Heart left ventricle (tissue), 16 donors: ENCODE measurements at regions not wholly inside any gene's neighbourhood (a gene's known extent, or its start where the extent isn't known, plus 50 kb on each side); places are given as distances from the start of the nearest gene placed in this dataset.

Source experiments
- ATAC-seq, 4 donors: fragments of 200-7000 bp; cut with Tn5 transposase; one replicate each; pipeline ENCODE4 v1.9.1; 2020 to 2022; ENCODE audit warnings: moderate library complexity in 4 of 4, mild to moderate bottlenecking in 3 of 4, moderate number of reproducible peaks in 1 of 4
- DNase-seq, 5 donors: peaks; one replicate each; pipeline ENCODE4 v3.0.0-alpha.2; 2020
- H3K27ac ChIP-seq, 12 donors: fragments of 200-600 bp; sonication (generic) in 4 of 12; one replicate each; pipeline versions ENCODE4 v1.5.0 to v1.8.0; 2016 to 2022; ENCODE audit warnings: mild to moderate bottlenecking in 2 of 12
- H3K27me3 ChIP-seq, 9 donors: fragments of 200-600 bp; sonication (generic) in 2 of 9; one replicate each; pipeline versions ENCODE4 v1.5.1 to v1.8.0; 2016 to 2022; ENCODE audit warnings: mild to moderate bottlenecking in 3 of 9
- H3K36me3 ChIP-seq, 9 donors: fragments of 200-600 bp; sonication (generic) in 2 of 9; one replicate each; pipeline versions ENCODE4 v1.5.0 to v1.8.0; 2018 to 2022; ENCODE audit warnings: mild to moderate bottlenecking in 2 of 9
- H3K4me1 ChIP-seq, 12 donors: fragments of 200-600 bp; sonication (generic) in 4 of 12; one replicate each; pipeline versions ENCODE4 v1.5.0 to v1.8.0; 2016 to 2022; ENCODE audit warnings: mild to moderate bottlenecking in 3 of 12
- H3K4me3 ChIP-seq, 12 donors: fragments of 200-600 bp; sonication (generic) in 4 of 12; one replicate each; pipeline versions ENCODE4 v1.5.0 to v1.8.0; 2017 to 2022; ENCODE audit warnings: mild to moderate bottlenecking in 9 of 12, moderate library complexity in 4 of 12
- H3K9me3 ChIP-seq, 12 donors: fragments of 200-600 bp; sonication (generic) in 4 of 12; one replicate each; pipeline versions ENCODE4 v1.5.0 to v1.8.0; 2016 to 2022; ENCODE audit warnings: mild to moderate bottlenecking in 1 of 12
- POLR2A ChIP-seq, 2 donors: fragments of 450-650 bp; IDR thresholded peaks; one replicate each; pipeline ENCODE4 v1.6.1; 2017; ENCODE audit warnings: antibody characterized with exemption in 2 of 2, mild to moderate bottlenecking in 2 of 2, moderate library complexity in 2 of 2
- WGBS, 4 donors: extraction: QIAGEN DNeasy Blood & Tissue Kit in 2 of 4; methylation state at CpG; one replicate each; pipeline versions ENCODE4 v1.1.5 to v1.1.7; 2013 to 2018; 5-methylcytosine and 5-hydroxymethylcytosine counted together
- intact Hi-C, 10 donors: fragments of 100-400 bp; cut with DNase I; formaldehyde crosslinking; loops; one replicate each; pipeline versions ENCODE4 v1.11.1 to v1.14.2; 2022
- TF ChIP-seq, protein P1 (sequence below), 12 donors: fragments of 200-600 bp; sonication (generic) in 4 of 12; IDR thresholded peaks; one replicate each; pipeline versions ENCODE4 v1.5.0 to v1.8.0; 2018 to 2022; ENCODE audit warnings: antibody characterized with exemption in 12 of 12, mild to moderate bottlenecking in 5 of 12
- donor health status: ischemic (EF 13 %, LVEDD 7.1; RV severe dilation, severe dysfunction).
- donor health status: healthy with polysubstance abuse.
- donor health status: DM: no; HTN: yes; CAD: no.
- donor health status: DM: no; HTN: no; CAD: no.
- donor health status: ischemic (EF 25% LVEDD 6.9; RV normal size, moderate dysfunction).
- donor health status: ischemic (EF 25% LVEDD 5.7; RV mildly dilated, moderate dysfunction).
- donor health status: healthy.
- donor health status: DM: yes; HTN: yes; CAD: no.
- donor health status: ischemic (EF 35%, LVEDD 5.7; RV mildly dilated, moderate dysfunction).
- donor health status: nonischemic (EF 11% LVEDD 7.7; RV severe dilation, severe dysfunction).
- donor health status: DM: yes; HTN: yes; CAD: no.
- donor health status: PGD.
- donor health status: ischemic (EF 29% LVEDD 5.4; RV normal size, mild dysfunction).
- donor health status: nonischemic (EF 23%, LVEDD 6.1; RV moderate dilation, normal function).

DNA sequence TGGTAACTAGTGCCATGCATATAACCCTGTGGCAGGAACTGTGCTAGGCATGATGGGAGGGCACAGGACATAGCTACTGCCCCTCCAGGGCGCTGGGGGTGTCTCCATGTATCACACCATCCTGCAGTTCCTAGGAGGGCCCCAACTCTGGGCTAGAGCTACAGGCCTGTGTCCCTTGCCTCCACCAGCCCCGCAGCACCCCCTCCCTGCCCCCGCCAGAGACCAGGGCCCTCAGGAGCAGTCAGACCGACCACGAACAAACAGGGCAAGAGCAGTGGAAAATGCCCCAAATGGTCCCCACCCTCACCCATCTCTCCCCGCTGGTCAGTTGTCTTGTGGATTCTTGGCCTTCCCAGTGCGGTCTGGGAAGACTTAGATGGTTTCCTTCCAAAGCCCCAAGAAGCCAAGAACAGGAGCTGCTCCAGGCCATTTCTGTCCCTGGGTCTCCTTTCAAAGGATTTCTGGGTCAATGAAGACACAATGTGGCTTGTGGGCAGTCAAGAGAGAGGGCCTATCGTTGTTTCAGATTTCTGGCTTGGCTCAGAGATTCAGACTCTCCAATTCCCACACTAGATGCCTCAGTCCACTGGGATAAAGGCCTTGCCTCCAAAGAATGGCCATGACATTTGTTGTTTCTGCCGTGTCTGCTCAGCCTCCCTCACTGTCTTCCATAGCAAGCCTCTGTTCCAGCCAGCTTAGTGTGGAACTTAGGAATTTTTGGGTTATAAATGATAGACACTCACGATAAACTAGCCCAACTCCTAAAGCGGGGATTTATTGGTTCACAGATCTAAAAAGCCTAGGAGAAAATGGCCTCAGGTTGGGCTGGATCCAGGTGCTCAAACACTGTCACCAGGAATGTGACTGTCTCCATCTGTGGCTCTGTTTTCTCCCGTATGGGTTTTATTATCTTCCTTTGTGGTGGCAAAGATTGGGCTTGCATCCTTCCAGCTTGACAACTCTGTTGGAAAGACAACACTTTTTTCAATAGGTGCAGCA lies 80.6 kb downstream of the LSM3 start:
- DNase-seq (no peak), ATAC-seq (no peak)
- Histone ChIP-seq H3K4me3 (no peak overlapping the region), H3K4me1 (peaks cover 0 to 13% (median 1%) of the 10 kb centered on the region in 12 donors), H3K27ac (no peak overlapping the region), H3K27me3 (peaks cover 0 to 7% (median 3%) of the 10 kb centered on the region in 9 donors), H3K36me3 (no peaks in the 10 kb centered on the region), H3K9me3 (peaks cover 0 to 4% (median 0%) of the 10 kb centered on the region in 12 donors)
- 84 to 87% (median 85%) methylated on average over 6 to 12 of the region's 12 CpGs for WGBS, 4 donors
- TF ChIP-seq, protein P1, sequence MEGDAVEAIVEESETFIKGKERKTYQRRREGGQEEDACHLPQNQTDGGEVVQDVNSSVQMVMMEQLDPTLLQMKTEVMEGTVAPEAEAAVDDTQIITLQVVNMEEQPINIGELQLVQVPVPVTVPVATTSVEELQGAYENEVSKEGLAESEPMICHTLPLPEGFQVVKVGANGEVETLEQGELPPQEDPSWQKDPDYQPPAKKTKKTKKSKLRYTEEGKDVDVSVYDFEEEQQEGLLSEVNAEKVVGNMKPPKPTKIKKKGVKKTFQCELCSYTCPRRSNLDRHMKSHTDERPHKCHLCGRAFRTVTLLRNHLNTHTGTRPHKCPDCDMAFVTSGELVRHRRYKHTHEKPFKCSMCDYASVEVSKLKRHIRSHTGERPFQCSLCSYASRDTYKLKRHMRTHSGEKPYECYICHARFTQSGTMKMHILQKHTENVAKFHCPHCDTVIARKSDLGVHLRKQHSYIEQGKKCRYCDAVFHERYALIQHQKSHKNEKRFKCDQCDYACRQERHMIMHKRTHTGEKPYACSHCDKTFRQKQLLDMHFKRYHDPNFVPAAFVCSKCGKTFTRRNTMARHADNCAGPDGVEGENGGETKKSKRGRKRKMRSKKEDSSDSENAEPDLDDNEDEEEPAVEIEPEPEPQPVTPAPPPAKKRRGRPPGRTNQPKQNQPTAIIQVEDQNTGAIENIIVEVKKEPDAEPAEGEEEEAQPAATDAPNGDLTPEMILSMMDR (IDR thresholded peaks at IDR 0.05) = no peak
- TF ChIP-seq POLR2A (IDR thresholded peaks at IDR 0.05) = no peak
- intact Hi-C loops = loop anchor here in 3 of 10 donors (5.0 to 10.0 kb wide), 3 partner anchors 54 to 364 kb away; no protein-coding TSS in a partner anchor

DNA sequence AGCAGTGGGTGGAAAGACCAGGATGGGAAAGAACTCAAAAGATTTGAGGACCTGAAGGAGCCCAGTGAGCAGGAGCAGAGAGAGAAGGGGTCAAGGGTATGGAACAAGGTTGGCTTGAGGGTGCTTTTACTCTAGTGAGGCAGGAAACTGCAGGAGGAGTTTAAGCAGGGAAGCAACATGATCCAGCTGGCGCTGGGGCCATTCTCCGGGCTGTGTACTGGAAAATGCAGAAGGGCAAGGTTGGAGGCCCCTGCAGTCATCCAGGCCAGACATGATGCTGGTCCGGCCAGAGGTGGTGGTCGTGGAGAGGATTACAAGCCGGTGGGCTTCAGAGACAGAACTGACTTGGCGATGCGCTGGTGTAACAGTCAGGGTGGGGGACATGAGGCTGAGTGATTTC lies 81.8 kb downstream of the LSM3 start:
- ATAC-seq (no peak), DNase-seq (no peak)
- Histone ChIP-seq H3K27me3 (peaks cover 0 to 7% (median 3%) of the 10 kb centered on the region in 9 donors), H3K9me3 (peaks cover 0 to 4% (median 0%) of the 10 kb centered on the region in 12 donors), H3K4me1 (peaks cover 0 to 13% (median 1%) of the 10 kb centered on the region in 12 donors), H3K36me3 (no peaks in the 10 kb centered on the region), H3K27ac (no peak overlapping the region), H3K4me3 (no peak overlapping the region)
- intact Hi-C loops = loop anchor here in 9 of 10 donors (1.0 to 10.0 kb wide), 11 partner anchors 56 to 288 kb away; partner anchors contain the start of gene SLC6A6 (in 2 of the 9)
- TF ChIP-seq, protein P1 (IDR thresholded peaks at IDR 0.05) = no peak
- no peak for TF ChIP-seq POLR2A (IDR thresholded peaks at IDR 0.05)
- WGBS, 4 donors = 82 to 88% (median 84%) methylated on average over 7 of the region's 7 CpGs

GRCh38 chr3:14261229-14261628 lies 82.6 kb downstream of the LSM3 start:
- DNase-seq = peak; percentile 81 to 90 (median 85)
- peak; percentile 79 to 90 (median 88) for ATAC-seq
- no peak overlapping the region for H3K27ac ChIP-seq
- TF ChIP-seq POLR2A (IDR thresholded peaks at IDR 0.05) = no peak
- TF ChIP-seq, protein P1 (IDR thresholded peaks at IDR 0.05) = peak; percentile 93 to 99 (median 96)
- peaks cover 0 to 4% (median 0%) of the 10 kb centered on the region in 12 donors for H3K9me3 ChIP-seq
- H3K36me3 ChIP-seq = no peaks in the 10 kb centered on the region
- H3K4me1 ChIP-seq = peaks cover 0 to 10% (median 1%) of the 10 kb centered on the region in 12 donors
- H3K4me3 ChIP-seq = no peak overlapping the region
- intact Hi-C loops = loop anchor here in 9 of 10 donors (1.0 to 10.0 kb wide), 13 partner anchors 56 to 288 kb away; partner anchors contain the start of gene SLC6A6 (in 2 of the 9)
- H3K27me3 ChIP-seq = peaks cover 0 to 7% (median 3%) of the 10 kb centered on the region in 9 donors
- WGBS, 4 donors = 14 to 19% (median 15%) methylated on average over 8 of the region's 8 CpGs

- TF ChIP-seq POLR2A (IDR thresholded peaks at IDR 0.05) = no peak
- TF ChIP-seq, protein P1 (IDR thresholded peaks at IDR 0.05) = no peak
- no peak for ATAC-seq
- DNase-seq = no peak
- Histone ChIP-seq H3K4me3 (no peak overlapping the region), H3K9me3 (peaks cover 0 to 4% (median 0%) of the 10 kb centered on the region in 12 donors), H3K4me1 (peaks cover 0 to 13% (median 1%) of the 10 kb centered on the region in 12 donors), H3K27me3 (peaks cover 0 to 10% (median 3%) of the 10 kb centered on the region in 9 donors), H3K27ac (no peak overlapping the region), H3K36me3 (no peaks in the 10 kb centered on the region)
- 73 to 92% (median 82%) methylated on average over 1 of the region's 1 CpG for WGBS, 4 donors
- intact Hi-C loops = loop anchor here in 7 of 10 donors (2.0 to 10.0 kb wide), 7 partner anchors 57 to 285 kb away; partner anchors contain the start of gene SLC6A6 (in 2 of the 7)
These were observed 83.6 kb downstream of the LSM3 start for GRCh38 chr3:14262212-14262611.
